SK-N-SH (cell line): ENCODE measurements at regions not wholly inside any gene's neighbourhood (a gene's known extent, or its start where the extent isn't known, plus 50 kb on each side); places are given as distances from the start of the nearest gene placed in this dataset.

Source experiments
- CTCF ChIA-PET: fragments of 300-600, 350-600 bp; formaldehyde crosslinking; extraction: SDS; loops from one replicate; lab custom pipeline; 2021; lab: Yijun Ruan, JAX
- POLR2A ChIA-PET: fragments of 350-600 bp; sonication (Branson Sonifier 250); formaldehyde crosslinking; extraction: SDS; loops from one replicate; lab custom pipeline; 2020; ENCODE audit warnings: antibody characterized with exemption, inconsistent platforms; lab: Yijun Ruan, JAX
- DNase-seq: peaks from one replicate; pipeline ENCODE4 v3.0.0; 2012
- H2AFZ ChIP-seq: fragments of 200-600 bp; sonication (generic); 2 replicates; pipeline ENCODE4 v1.8.1; 2016; ENCODE audit warnings: antibody characterized with exemption, mild to moderate bottlenecking, low read depth
- H3F3A ChIP-seq: fragments of 200-600 bp; sonication (generic); replicated peaks from 2 replicates; pipeline ENCODE3; 2016; ENCODE audit warnings: antibody characterized with exemption, mild to moderate bottlenecking; ENCODE audit not compliant: insufficient read depth
- H3K27ac ChIP-seq, 2 experiments: fragments of 200-500 bp in 1 of 2; fragments of 200-600 bp in 1 of 2; sonication (Bioruptor generic) in 1 of 2; sonication (generic), shearing (Covaris generic) in 1 of 2; 2 replicates each; pipeline versions ENCODE4 v1.5.1 to v1.6.1; 2014 to 2016; ENCODE audit warnings: low read depth in 2 of 2, inconsistent platforms in 1 of 2, low read length in 1 of 2, mild to moderate bottlenecking in 1 of 2, mixed read lengths in 1 of 2
- H3K27me3 ChIP-seq: fragments of 200-600 bp; sonication (generic), shearing (Covaris generic); 2 replicates; pipeline ENCODE4 v1.6.1; 2016; ENCODE audit warnings: mixed run types; ENCODE audit not compliant: insufficient read depth
- H3K36me3 ChIP-seq, 2 experiments: fragments of 200-500 bp in 1 of 2; fragments of 200-600 bp in 1 of 2; sonication (Bioruptor generic) in 1 of 2; sonication (generic) in 1 of 2; replicated peaks in 1 of 2; 2 replicates each; pipeline versions ENCODE3 to v1.5.1; 2014 to 2016; ENCODE audit warnings: low read length in 1 of 2, mild to moderate bottlenecking in 1 of 2; ENCODE audit not compliant: insufficient read depth in 2 of 2, control insufficient read depth in 1 of 2
- H3K4me1 ChIP-seq, 2 experiments: fragments of 200-500 bp in 1 of 2; fragments of 200-600 bp in 1 of 2; sonication (Bioruptor generic) in 1 of 2; sonication (generic), shearing (Covaris generic) in 1 of 2; 2 replicates each; pipeline versions ENCODE4 v1.5.1 to v1.6.1; 2014 to 2016; ENCODE audit warnings: low read depth in 1 of 2, low read length in 1 of 2, mixed run types in 1 of 2; ENCODE audit not compliant: insufficient read depth in 2 of 2, control insufficient read depth in 1 of 2
- H3K4me2 ChIP-seq: fragments of 200-600 bp; sonication (generic), shearing (Covaris generic); 2 replicates; pipeline ENCODE4 v1.6.1; 2017; ENCODE audit warnings: mixed run types
- H3K4me3 ChIP-seq, 2 experiments: fragments of 200-500 bp in 1 of 2; fragments of 200-600 bp in 1 of 2; sonication (Bioruptor generic) in 1 of 2; sonication (generic), shearing (Covaris generic) in 1 of 2; 2 replicates each; pipeline versions ENCODE4 v1.5.1 to v1.8.1; 2014 to 2016; ENCODE audit warnings: low read depth in 2 of 2, inconsistent platforms in 1 of 2, low read length in 1 of 2, mild to moderate bottlenecking in 1 of 2, mixed read lengths in 1 of 2, moderate library complexity in 1 of 2
- H3K79me2 ChIP-seq: fragments of 200-600 bp; sonication (generic); 2 replicates; pipeline ENCODE4 v1.8.1; 2017; ENCODE audit warnings: mild to moderate bottlenecking; ENCODE audit not compliant: insufficient read depth
- H3K9ac ChIP-seq: fragments of 200-600 bp; sonication (generic); 2 replicates; pipeline ENCODE4 v1.6.1; 2017; ENCODE audit warnings: mixed run types
- H3K9me2 ChIP-seq: fragments of 200-600 bp; sonication (generic); 2 replicates; pipeline ENCODE4 v1.6.1; 2017; ENCODE audit warnings: mixed run types
- H3K9me3 ChIP-seq: fragments of 200-600 bp; sonication (generic); 2 replicates; pipeline ENCODE4 v1.6.1; 2017; ENCODE audit warnings: mixed run types, mild to moderate bottlenecking, moderate library complexity
- H4K20me1 ChIP-seq: fragments of 200-600 bp; sonication (generic); 2 replicates; pipeline ENCODE4 v1.6.1; 2017; ENCODE audit warnings: mild to moderate bottlenecking, mixed run types; ENCODE audit not compliant: insufficient read depth
- CHD2 ChIP-seq: fragments of 150-350 bp; IDR thresholded peaks from 2 replicates; pipeline ENCODE4 v1.6.1; 2018; ENCODE audit warnings: low read length; ENCODE audit not compliant: partially characterized antibody
- EZH2phosphoT487 ChIP-seq: fragments of 200-600 bp; sonication (generic); IDR thresholded peaks from 2 replicates; pipeline ENCODE4 v1.6.1; 2017; ENCODE audit warnings: low read depth, mixed run types, mild to moderate bottlenecking, antibody characterized with exemption, moderate library complexity, borderline replicate concordance
- JUND ChIP-seq: IDR thresholded peaks from 2 replicates; pipeline ENCODE4 v1.4.0; 2012
- NFIC ChIP-seq: IDR thresholded peaks from 2 replicates; pipeline ENCODE4 v1.4.0; 2012; ENCODE audit warnings: borderline replicate concordance
- NRF1 ChIP-seq: IDR thresholded peaks from 2 replicates; pipeline ENCODE4 v1.6.1; 2012; ENCODE audit warnings: low read depth, mild to moderate bottlenecking, low read length
- RXRA ChIP-seq: IDR thresholded peaks from 2 replicates; pipeline ENCODE4 v1.4.0; 2012; ENCODE audit warnings: low read depth, mild to moderate bottlenecking, borderline replicate concordance
- SIN3A ChIP-seq: IDR thresholded peaks from 2 replicates; pipeline ENCODE4 v1.6.1; 2012; ENCODE audit warnings: low read depth, mild to moderate bottlenecking, low read length, moderate library complexity, borderline replicate concordance
- TAF1 ChIP-seq: IDR thresholded peaks from 2 replicates; pipeline ENCODE4 v1.6.1; 2012; ENCODE audit warnings: low read depth, mild to moderate bottlenecking, low read length, moderate library complexity, borderline replicate concordance
- TCF12 ChIP-seq: IDR thresholded peaks from 2 replicates; pipeline ENCODE4 v1.4.0; 2012
- TEAD4 ChIP-seq: IDR thresholded peaks from 2 replicates; pipeline ENCODE4 v1.4.0; 2012; ENCODE audit warnings: mild to moderate bottlenecking, borderline replicate concordance; ENCODE audit not compliant: insufficient read depth
- WGBS: methylation state at CpG from one replicate; pipeline ENCODE4 v1.1.6; 2017; ENCODE audit warnings: low lambda C conversion rate; 5-methylcytosine and 5-hydroxymethylcytosine counted together
- TF ChIP-seq, protein P1 (sequence below): fragments of 150-350 bp; IDR thresholded peaks from 2 replicates; pipeline ENCODE4 v1.6.1; 2016; ENCODE audit warnings: mild to moderate bottlenecking, low read depth, low read length
- TF ChIP-seq, protein P2 (sequence below): IDR thresholded peaks from 2 replicates; pipeline ENCODE4; 2012
- TF ChIP-seq, protein P3 (sequence below): IDR thresholded peaks from 2 replicates; pipeline ENCODE4 v1.4.0; 2012; ENCODE audit warnings: low read depth

DNA sequence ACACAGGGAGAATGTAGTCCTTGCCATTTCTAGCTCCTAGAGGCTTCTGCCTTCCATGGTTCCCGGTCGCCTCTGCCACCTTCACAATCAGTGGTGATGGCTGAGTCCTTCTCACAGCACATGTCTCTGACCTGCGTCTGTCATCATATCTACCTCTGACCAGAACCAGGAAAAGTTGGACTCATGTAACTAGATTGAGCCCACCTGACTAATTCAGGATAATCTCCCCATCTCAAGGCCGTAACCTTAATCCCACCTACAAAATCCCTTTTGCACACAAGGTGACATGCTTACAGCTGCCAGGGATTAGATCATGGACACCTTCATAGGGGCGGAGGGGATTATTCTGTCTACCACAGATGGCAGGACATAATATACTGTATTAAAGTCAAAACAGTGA is 375.6 kb downstream of the ICE1 start:
- no peaks in the 10 kb centered on the region for H3K79me2 ChIP-seq

DNA sequence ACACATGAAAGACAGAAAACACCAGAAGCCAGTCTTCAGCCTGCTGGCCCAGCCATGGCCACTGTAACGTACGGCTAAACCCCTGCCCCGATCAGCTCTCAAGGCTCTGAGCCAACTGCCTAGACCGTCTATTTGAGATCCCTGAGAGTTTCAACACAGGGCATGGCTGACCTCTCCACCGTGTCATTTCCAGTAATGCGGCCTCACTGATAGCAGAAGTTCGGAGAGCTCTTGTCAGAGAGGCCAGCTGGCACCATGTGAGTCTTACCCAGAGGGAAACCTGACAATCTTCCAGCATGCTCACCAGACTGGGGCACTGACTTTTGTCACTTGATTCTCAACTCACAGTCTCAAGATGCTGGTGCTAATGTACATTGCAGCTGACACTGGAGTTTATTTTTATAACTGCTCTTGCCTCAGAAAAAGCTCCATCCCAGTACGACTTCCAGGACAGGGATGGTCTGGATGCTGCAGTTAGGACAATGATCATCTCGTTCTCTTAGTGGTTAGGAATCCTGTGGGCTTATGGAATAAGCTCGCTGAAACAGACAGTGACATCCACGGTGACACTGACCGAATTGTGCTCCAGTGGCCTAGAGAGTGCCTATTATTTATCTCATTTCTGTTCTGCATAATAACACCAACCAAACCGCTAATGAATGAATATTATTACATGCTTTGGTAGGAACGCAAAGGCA is 372.7 kb downstream of the ICE1 start:
- no peak overlapping the region for H3K4me2 ChIP-seq
- H3K36me3 ChIP-seq, result no peaks in the 10 kb centered on the region
- H3K27ac ChIP-seq, result peak overlapping the region in 1 of 2 experiments; percentile 22; a peak in 1 of 4 replicates
- H3K9me2 ChIP-seq, result no peaks in the 10 kb centered on the region
- CTCF ChIA-PET, result no interaction called here
- TF ChIP-seq TCF12 (no peak), TEAD4 (no peak), SIN3A (no peak)
- TF ChIP-seq, protein P1, sequence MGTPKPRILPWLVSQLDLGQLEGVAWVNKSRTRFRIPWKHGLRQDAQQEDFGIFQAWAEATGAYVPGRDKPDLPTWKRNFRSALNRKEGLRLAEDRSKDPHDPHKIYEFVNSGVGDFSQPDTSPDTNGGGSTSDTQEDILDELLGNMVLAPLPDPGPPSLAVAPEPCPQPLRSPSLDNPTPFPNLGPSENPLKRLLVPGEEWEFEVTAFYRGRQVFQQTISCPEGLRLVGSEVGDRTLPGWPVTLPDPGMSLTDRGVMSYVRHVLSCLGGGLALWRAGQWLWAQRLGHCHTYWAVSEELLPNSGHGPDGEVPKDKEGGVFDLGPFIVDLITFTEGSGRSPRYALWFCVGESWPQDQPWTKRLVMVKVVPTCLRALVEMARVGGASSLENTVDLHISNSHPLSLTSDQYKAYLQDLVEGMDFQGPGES, result no peak
- no peaks in the 10 kb centered on the region for H4K20me1 ChIP-seq
- H2AFZ ChIP-seq, result no peak overlapping the region
- no peaks in the 10 kb centered on the region for H3K79me2 ChIP-seq
- H3K4me3 ChIP-seq, result no peak overlapping the region
- H3K9ac ChIP-seq, result no peak overlapping the region
- H3K9me3 ChIP-seq, result no peaks in the 10 kb centered on the region
- DNase-seq, result no peak
- H3K27me3 ChIP-seq, result no peaks in the 10 kb centered on the region
- POLR2A ChIA-PET, result no interaction called here
- peaks cover 0 to 9% of the 10 kb centered on the region in 2 experiments; a peak in 1 of 4 replicates for H3K4me1 ChIP-seq
- WGBS, result 32% methylated on average over 12 of the region's 14 CpGs
- H3F3A ChIP-seq, result no peaks in the 10 kb centered on the region

More for the DNA sequence above, 375.6 kb downstream of the ICE1 start:
- no peak for DNase-seq
- no peaks in the 10 kb centered on the region for H4K20me1 ChIP-seq
- H3K4me2 ChIP-seq, result no peak overlapping the region
- H3F3A ChIP-seq, result no peaks in the 10 kb centered on the region
- H3K9me3 ChIP-seq, result no peaks in the 10 kb centered on the region
- POLR2A ChIA-PET, result no interaction called here
- no peak for TF ChIP-seq NFIC
- no peak for TF ChIP-seq CHD2
- 41% methylated on average over 5 of the region's 5 CpGs for WGBS
- H3K4me3 ChIP-seq, result no peak overlapping the region
- no peaks in the 10 kb centered on the region for H3K9me2 ChIP-seq
- CTCF ChIA-PET, result interaction anchor here (1.0 kb wide), 1 partner anchor 12 kb away, joined by 3 read pairs; no protein-coding TSS in a partner anchor
- peaks cover 0 to 13% of the 10 kb centered on the region in 2 experiments; a peak in 1 of 4 replicates for H3K4me1 ChIP-seq
- no peak overlapping the region for H3K27ac ChIP-seq
- no peak overlapping the region for H3K9ac ChIP-seq
- H3K27me3 ChIP-seq, result no peaks in the 10 kb centered on the region
- H2AFZ ChIP-seq, result no peak overlapping the region
- no peaks in the 10 kb centered on the region for H3K36me3 ChIP-seq

DNA sequence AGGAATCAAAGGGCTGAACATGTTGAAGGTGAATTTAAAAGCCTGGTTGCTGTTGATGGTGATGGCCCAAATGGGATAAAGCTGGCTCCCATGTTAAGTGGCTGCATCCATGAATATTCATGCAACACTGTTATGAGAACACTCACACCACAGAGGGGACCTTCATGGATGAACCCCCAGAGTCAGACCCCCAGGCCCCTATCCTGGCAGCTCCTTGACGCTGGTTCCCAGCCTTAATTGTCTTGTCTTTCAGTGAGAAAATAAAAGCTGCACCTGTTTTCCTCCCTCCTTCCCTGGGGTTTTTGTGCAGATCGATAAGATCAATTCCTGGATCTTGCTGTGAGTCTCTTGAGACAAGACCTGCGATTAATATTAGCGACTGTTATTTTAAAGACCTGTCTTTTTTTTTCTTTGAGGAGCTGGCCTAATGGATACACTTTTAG is 371.7 kb downstream of the ICE1 start:
- Histone ChIP-seq H3K9me3 (no peaks in the 10 kb centered on the region), H3K9ac (no peak overlapping the region), H3K27me3 (no peaks in the 10 kb centered on the region), H3F3A (no peaks in the 10 kb centered on the region), H3K36me3 (no peaks in the 10 kb centered on the region), H3K4me1 (peaks cover 0 to 9% of the 10 kb centered on the region in 2 experiments; a peak in 1 of 4 replicates), H2AFZ (no peak overlapping the region), H4K20me1 (no peaks in the 10 kb centered on the region), H3K79me2 (no peaks in the 10 kb centered on the region), H3K9me2 (no peaks in the 10 kb centered on the region), H3K4me3 (no peak overlapping the region), H3K27ac (no peak overlapping the region), H3K4me2 (no peak overlapping the region)
- DNase-seq, result no peak
- CTCF ChIA-PET, result no interaction called here
- 33% methylated on average over 4 of the region's 4 CpGs for WGBS
- POLR2A ChIA-PET, result no interaction called here
- TF ChIP-seq SIN3A (no peak), CHD2 (no peak), JUND (no peak), TAF1 (no peak), RXRA (no peak), NRF1 (no peak), TEAD4 (no peak), EZH2phosphoT487 (no peak)
- TF ChIP-seq, protein P2, sequence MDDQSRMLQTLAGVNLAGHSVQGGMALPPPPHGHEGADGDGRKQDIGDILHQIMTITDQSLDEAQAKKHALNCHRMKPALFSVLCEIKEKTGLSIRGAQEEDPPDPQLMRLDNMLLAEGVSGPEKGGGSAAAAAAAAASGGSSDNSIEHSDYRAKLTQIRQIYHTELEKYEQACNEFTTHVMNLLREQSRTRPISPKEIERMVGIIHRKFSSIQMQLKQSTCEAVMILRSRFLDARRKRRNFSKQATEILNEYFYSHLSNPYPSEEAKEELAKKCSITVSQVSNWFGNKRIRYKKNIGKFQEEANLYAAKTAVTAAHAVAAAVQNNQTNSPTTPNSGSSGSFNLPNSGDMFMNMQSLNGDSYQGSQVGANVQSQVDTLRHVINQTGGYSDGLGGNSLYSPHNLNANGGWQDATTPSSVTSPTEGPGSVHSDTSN, result no peak
- TF ChIP-seq, protein P3, sequence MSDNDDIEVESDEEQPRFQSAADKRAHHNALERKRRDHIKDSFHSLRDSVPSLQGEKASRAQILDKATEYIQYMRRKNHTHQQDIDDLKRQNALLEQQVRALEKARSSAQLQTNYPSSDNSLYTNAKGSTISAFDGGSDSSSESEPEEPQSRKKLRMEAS, result no peak
